Neural cell (in vitro differentiated cells): ENCODE measurements at regions not wholly inside any gene's neighbourhood (a gene's known extent, or its start where the extent isn't known, plus 50 kb on each side); places are given as distances from the start of the nearest gene placed in this dataset.

Experiments
- H2AFZ ChIP-seq: fragments of 200-600, 300-800 bp; sonication (generic), shearing (Covaris generic); 2 replicates; pipeline ENCODE4 v1.6.0; 2014; ENCODE audit warnings: low read depth, mild to moderate bottlenecking, antibody characterized with exemption, low read length, moderate library complexity
- H3F3A ChIP-seq: fragments of 200-600 bp; shearing (Covaris generic); 2 replicates; pipeline ENCODE4 v1.6.1; 2016; ENCODE audit warnings: mild to moderate bottlenecking, moderate library complexity, mixed read lengths, antibody characterized with exemption, low read length; ENCODE audit not compliant: insufficient read depth, poor library complexity, severe bottlenecking
- H3K27ac ChIP-seq: fragments of 200-600, 300-800 bp; sonication (generic), shearing (Covaris generic); 2 replicates; pipeline ENCODE4 v1.5.1; 2014; ENCODE audit warnings: mild to moderate bottlenecking, low read length, moderate library complexity
- H3K27me3 ChIP-seq: fragments of 300-800, 200-600 bp; sonication (generic), shearing (Covaris generic); 2 replicates; pipeline ENCODE4 v1.6.0; 2014; ENCODE audit warnings: mild to moderate bottlenecking, low read depth, low read length, moderate library complexity; ENCODE audit not compliant: insufficient read depth
- H3K36me3 ChIP-seq: fragments of 300-800, 200-600 bp; sonication (generic), shearing (Covaris generic); 2 replicates; pipeline ENCODE4 v1.5.1; 2014; ENCODE audit warnings: mild to moderate bottlenecking, antibody characterized with exemption, low read length, moderate library complexity; ENCODE audit not compliant: insufficient read depth
- H3K4me2 ChIP-seq: fragments of 300-800, 200-600 bp; sonication (generic), shearing (Covaris generic); 2 replicates; pipeline ENCODE4 v1.6.0; 2014; ENCODE audit warnings: mild to moderate bottlenecking, low read length
- H3K4me3 ChIP-seq: fragments of 300-800, 200-600 bp; sonication (generic), shearing (Covaris generic); 2 replicates; pipeline ENCODE4 v1.5.1; 2014; ENCODE audit warnings: mild to moderate bottlenecking, low read length, moderate library complexity
- H3K79me2 ChIP-seq: fragments of 200-600 bp; shearing (Covaris generic); replicated peaks from 2 replicates; pipeline ENCODE4 v1.6.0; 2014; ENCODE audit warnings: mild to moderate bottlenecking, low read length, moderate library complexity; ENCODE audit not compliant: insufficient read depth
- H3K9ac ChIP-seq: fragments of 300-800, 200-600 bp; sonication (generic), shearing (Covaris generic); 2 replicates; pipeline ENCODE4 v1.6.1; 2016; ENCODE audit warnings: mild to moderate bottlenecking, low read length, mixed read lengths
- H3K9me2 ChIP-seq: fragments of 200-600 bp; shearing (Covaris generic); 2 replicates; pipeline ENCODE4 v1.6.1; 2016; ENCODE audit warnings: mild to moderate bottlenecking, low read length, mixed read lengths; ENCODE audit not compliant: insufficient read depth
- H3K9me3 ChIP-seq: fragments of 200-600, 300-800 bp; sonication (generic), shearing (Covaris generic); 2 replicates; pipeline ENCODE4 v1.6.1; 2016; ENCODE audit warnings: mild to moderate bottlenecking, mixed run types, low read length, moderate library complexity, mixed read lengths
- H4K20me1 ChIP-seq: fragments of 200-600 bp; shearing (Covaris generic); 2 replicates; pipeline ENCODE4 v1.6.1; 2016; ENCODE audit warnings: mild to moderate bottlenecking, mixed run types; ENCODE audit not compliant: insufficient read depth
- CTCF ChIP-seq: fragments of 450-650 bp; IDR thresholded peaks from 2 replicates; pipeline ENCODE4 v1.5.1; 2014; ENCODE audit warnings: antibody characterized with exemption, mild to moderate bottlenecking, moderate library complexity; ENCODE audit not compliant: poor library complexity, severe bottlenecking
- EP300 ChIP-seq: fragments of 450-650 bp; conservative IDR thresholded peaks from 2 replicates; pipeline ENCODE4 v1.6.1; 2014; ENCODE audit warnings: antibody characterized with exemption, mild to moderate bottlenecking, moderate library complexity; ENCODE audit not compliant: poor library complexity, severe bottlenecking
- EZH2 ChIP-seq: fragments of 200-600, 300-800 bp; shearing (Covaris generic), sonication (generic); IDR thresholded peaks from 2 replicates; pipeline ENCODE4 v1.6.1; 2014; ENCODE audit warnings: antibody characterized with exemption, low read length, borderline replicate concordance, mild to moderate bottlenecking; ENCODE audit not compliant: insufficient read depth, poor library complexity, severe bottlenecking
- MXI1 ChIP-seq: fragments of 450-650 bp; conservative IDR thresholded peaks from 2 replicates; pipeline ENCODE4 v1.6.1; 2014; ENCODE audit warnings: antibody characterized with exemption, mild to moderate bottlenecking; ENCODE audit not compliant: poor library complexity, severe bottlenecking
- POLR2AphosphoS5 ChIP-seq: IDR thresholded peaks from 2 replicates; pipeline ENCODE4 v1.6.1; 2012
- RAD21 ChIP-seq: fragments of 450-650 bp; conservative IDR thresholded peaks from 2 replicates; pipeline ENCODE4 v1.6.1; 2014; ENCODE audit warnings: antibody characterized with exemption, mild to moderate bottlenecking, moderate library complexity
- REST ChIP-seq: IDR thresholded peaks from 2 replicates; pipeline ENCODE4 v1.6.1; 2012; ENCODE audit warnings: borderline replicate concordance
- SMC3 ChIP-seq: fragments of 450-650 bp; conservative IDR thresholded peaks from 2 replicates; pipeline ENCODE4 v1.6.1; 2014; ENCODE audit warnings: antibody characterized with exemption, mild to moderate bottlenecking, moderate library complexity; ENCODE audit not compliant: poor library complexity
- TAF1 ChIP-seq: IDR thresholded peaks from 2 replicates; pipeline ENCODE4 v1.6.1; 2012; ENCODE audit warnings: low read depth

- no peak overlapping the region for H3K27ac ChIP-seq
- no peaks in the 10 kb centered on the region for H3K36me3 ChIP-seq
- H3K79me2 ChIP-seq = no peaks in the 10 kb centered on the region
- TF ChIP-seq TAF1 (no peak), EZH2 (no peak), EP300 (no peak), MXI1 (no peak), SMC3 (no peak), RAD21 (no peak), REST (no peak), POLR2AphosphoS5 (no peak), CTCF (no peak)
- no peaks in the 10 kb centered on the region for H3K9me3 ChIP-seq
- no peaks in the 10 kb centered on the region for H3K27me3 ChIP-seq
- H2AFZ ChIP-seq = no peak overlapping the region
- H3K4me3 ChIP-seq = no peak overlapping the region
- no peaks in the 10 kb centered on the region for H3F3A ChIP-seq
- H3K9ac ChIP-seq = no peak overlapping the region
- H3K9me2 ChIP-seq = no peaks in the 10 kb centered on the region
- H4K20me1 ChIP-seq = no peaks in the 10 kb centered on the region
- no peak overlapping the region for H3K4me2 ChIP-seq
Observed at GRCh38 chr11:110038201-110038600, 55.0 kb upstream of the ZC3H12C start.
